H1 (cell line): ENCODE measurements at regions not wholly inside any gene's neighbourhood (a gene's known extent, or its start where the extent isn't known, plus 50 kb on each side); places are given as distances from the start of the nearest gene placed in this dataset.

Experiments
- CBX8 ChIP-seq: fragments of 300-800, 300-1000 bp; sonication (generic); IDR thresholded peaks from 2 replicates; pipeline ENCODE4 v1.7.1; 2016; ENCODE audit warnings: low read depth, low read length, borderline replicate concordance
- NRF1 ChIP-seq: IDR thresholded peaks from 2 replicates; pipeline ENCODE4 v1.6.1; 2011; ENCODE audit warnings: mild to moderate bottlenecking, low read depth, low read length, improper control_type of control experiment
- POLR2A ChIP-seq, 2 experiments: IDR thresholded peaks; 1 replicate in 1 of 2; 2 replicates in 1 of 2; pipeline ENCODE4 v1.6.1; 2011; ENCODE audit warnings: low read depth in 2 of 2, low read length in 2 of 2, mild to moderate bottlenecking in 2 of 2; ENCODE audit errors: control extremely low read depth in 1 of 2
- TF ChIP-seq, protein P1 (sequence below), 3 experiments: IDR thresholded peaks; 1 replicate in 2 of 3; 2 replicates in 1 of 3; pipeline versions ENCODE4 v1.5.1 to v1.6.1; 2011; ENCODE audit warnings: low read length in 3 of 3, mild to moderate bottlenecking in 3 of 3, inconsistent platforms in 2 of 3, low read depth in 1 of 3, moderate library complexity in 1 of 3; ENCODE audit not compliant: insufficient read depth in 1 of 3; ENCODE audit errors: control extremely low read depth in 1 of 3

DNA sequence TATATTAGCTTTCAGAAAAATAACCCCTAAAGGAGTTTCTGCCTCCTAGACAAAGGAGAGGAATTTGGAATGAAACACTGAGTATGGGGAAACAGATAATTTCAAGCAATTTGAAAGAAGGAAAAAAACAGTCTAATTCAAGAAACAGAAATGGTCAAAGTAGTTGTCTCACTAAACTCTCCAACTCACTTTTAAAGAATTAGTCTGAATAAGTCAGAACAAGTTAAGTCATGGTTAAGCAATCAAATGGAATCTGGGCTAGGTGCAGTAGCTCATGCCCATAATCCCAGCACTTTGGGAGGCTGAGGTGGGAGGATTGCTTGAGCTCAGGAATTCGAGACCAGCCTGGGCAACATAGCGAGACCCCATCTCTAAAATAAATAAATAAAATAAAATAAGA is 95.7 kb upstream of the GRIA3 start:
- TF ChIP-seq NRF1 (no peak), POLR2A (IDR thresholded peaks at IDR 0.05; ENCODE audit: control extremely low read depth in 1 of 2, low read depth in 2 of 2, low read length in 2 of 2) (no peak), CBX8 (no peak)
- TF ChIP-seq, protein P1, sequence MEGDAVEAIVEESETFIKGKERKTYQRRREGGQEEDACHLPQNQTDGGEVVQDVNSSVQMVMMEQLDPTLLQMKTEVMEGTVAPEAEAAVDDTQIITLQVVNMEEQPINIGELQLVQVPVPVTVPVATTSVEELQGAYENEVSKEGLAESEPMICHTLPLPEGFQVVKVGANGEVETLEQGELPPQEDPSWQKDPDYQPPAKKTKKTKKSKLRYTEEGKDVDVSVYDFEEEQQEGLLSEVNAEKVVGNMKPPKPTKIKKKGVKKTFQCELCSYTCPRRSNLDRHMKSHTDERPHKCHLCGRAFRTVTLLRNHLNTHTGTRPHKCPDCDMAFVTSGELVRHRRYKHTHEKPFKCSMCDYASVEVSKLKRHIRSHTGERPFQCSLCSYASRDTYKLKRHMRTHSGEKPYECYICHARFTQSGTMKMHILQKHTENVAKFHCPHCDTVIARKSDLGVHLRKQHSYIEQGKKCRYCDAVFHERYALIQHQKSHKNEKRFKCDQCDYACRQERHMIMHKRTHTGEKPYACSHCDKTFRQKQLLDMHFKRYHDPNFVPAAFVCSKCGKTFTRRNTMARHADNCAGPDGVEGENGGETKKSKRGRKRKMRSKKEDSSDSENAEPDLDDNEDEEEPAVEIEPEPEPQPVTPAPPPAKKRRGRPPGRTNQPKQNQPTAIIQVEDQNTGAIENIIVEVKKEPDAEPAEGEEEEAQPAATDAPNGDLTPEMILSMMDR (IDR thresholded peaks at IDR 0.05; ENCODE audit: control extremely low read depth in 1 of 3, insufficient read depth in 1 of 3, low read depth in 1 of 3, low read length in 3 of 3), result no peak
